CD8-positive, alpha-beta memory T cell (primary cell): ENCODE measurements at regions not wholly inside any gene's neighbourhood (a gene's known extent, or its start where the extent isn't known, plus 50 kb on each side); places are given as distances from the start of the nearest gene placed in this dataset.

Experiments used
- CTCF ChIA-PET: fragments of 350-600 bp; sonication (Branson Sonifier 250); formaldehyde crosslinking; loops from one replicate; lab custom pipeline; 2021; ENCODE audit warnings: antibody characterized with exemption; lab: Charles Lee
- POLR2A ChIA-PET: fragments of 350-600 bp; sonication (Branson Sonifier 250); formaldehyde crosslinking; loops from one replicate; lab custom pipeline; 2021; ENCODE audit warnings: antibody characterized with exemption; lab: Charles Lee
- DNase-seq, 5 donors: peaks; one replicate each; pipeline versions ENCODE4 v3.0.0 to v3.0.0-alpha.2; 2020 to 2022; ENCODE audit warnings: mixed read lengths in 1 of 5
- H3K27ac ChIP-seq: one replicate; pipeline ENCODE4 v1.7.0; 2013; ENCODE audit warnings: low read depth, mild to moderate bottlenecking, low read length, moderate library complexity
- H3K27me3 ChIP-seq: 2 replicates; pipeline ENCODE4 v1.7.0; 2013; ENCODE audit warnings: low read length, mild to moderate bottlenecking; ENCODE audit not compliant: insufficient read depth, poor library complexity, severe bottlenecking
- H3K36me3 ChIP-seq: 2 replicates; pipeline ENCODE4 v1.7.0; 2013; ENCODE audit warnings: mild to moderate bottlenecking, low read length, moderate library complexity; ENCODE audit not compliant: insufficient read depth
- H3K4me1 ChIP-seq: 2 replicates; pipeline ENCODE4 v1.7.0; 2013; ENCODE audit warnings: mild to moderate bottlenecking, low read length, moderate library complexity; ENCODE audit not compliant: insufficient read depth
- H3K4me3 ChIP-seq: 2 replicates; pipeline ENCODE4 v1.7.0; 2013; ENCODE audit warnings: mild to moderate bottlenecking, low read length
- H3K9me3 ChIP-seq: 2 replicates; pipeline ENCODE4 v1.7.0; 2013; ENCODE audit warnings: mild to moderate bottlenecking, low read length
- H3K27ac Mint-ChIP-seq, 8 donors: one replicate each; pipeline ENCODE4 v1.8.0; 2020 to 2021; ENCODE audit warnings: mixed read lengths in 8 of 8, mild to moderate bottlenecking in 6 of 8, inconsistent platforms in 3 of 8, moderate library complexity in 3 of 8
- H3K27me3 Mint-ChIP-seq, 2 donors: one replicate each; pipeline ENCODE4 v1.8.0; 2020 to 2021; ENCODE audit warnings: mixed read lengths in 2 of 2, mild to moderate bottlenecking in 1 of 2, moderate library complexity in 1 of 2
- H3K36me3 Mint-ChIP-seq, 3 donors: one replicate each; pipeline ENCODE4 v1.8.0; 2020 to 2021; ENCODE audit warnings: mixed read lengths in 3 of 3, inconsistent platforms in 1 of 3, mild to moderate bottlenecking in 1 of 3
- H3K4me1 Mint-ChIP-seq, 3 donors: one replicate each; pipeline ENCODE4 v1.8.0; 2020 to 2021; ENCODE audit warnings: mixed read lengths in 3 of 3, inconsistent platforms in 1 of 3, mild to moderate bottlenecking in 1 of 3
- H3K4me3 Mint-ChIP-seq, 7 donors: one replicate each; pipeline ENCODE4 v1.8.0; 2020 to 2021; ENCODE audit warnings: mixed read lengths in 7 of 7, mild to moderate bottlenecking in 6 of 7, moderate library complexity in 4 of 7, inconsistent platforms in 2 of 7
- H3K9me3 Mint-ChIP-seq, 5 donors: one replicate each; pipeline ENCODE4 v1.8.0; 2020 to 2022; ENCODE audit warnings: mixed read lengths in 5 of 5, mild to moderate bottlenecking in 3 of 5, moderate library complexity in 2 of 5, inconsistent platforms in 1 of 5

- ChIA-PET CTCF (no interaction called here), POLR2A (no interaction called here)
- Histone ChIP-seq H3K27me3 (no peaks in the 10 kb centered on the region), H3K27ac (no peak overlapping the region), H3K36me3 (no peaks in the 10 kb centered on the region), H3K4me3 (no peak overlapping the region), H3K4me1 (no peaks in the 10 kb centered on the region), H3K9me3 (no peaks in the 10 kb centered on the region)
- Mint-ChIP-seq H3K27ac (no peak overlapping the region), H3K4me1 (no peaks in the 10 kb centered on the region), H3K9me3 (peaks cover 0 to 7% (median 0%) of the 10 kb centered on the region in 5 donors), H3K36me3 (no peaks in the 10 kb centered on the region), H3K4me3 (no peak overlapping the region), H3K27me3 (peaks cover 0 to 3% of the 10 kb centered on the region in 2 donors)
- no peak for DNase-seq
Measured at GRCh38 chr21:25031750-25032149, 575.5 kb downstream of the MRPL39 start.

- POLR2A ChIA-PET, result no interaction called here
- no peaks in the 10 kb centered on the region for H3K27me3 ChIP-seq
- H3K27ac ChIP-seq, result no peak overlapping the region
- Mint-ChIP-seq H3K27ac (no peak overlapping the region), H3K4me1 (no peaks in the 10 kb centered on the region), H3K36me3 (no peaks in the 10 kb centered on the region), H3K9me3 (peaks cover 0 to 10% (median 3%) of the 10 kb centered on the region in 5 donors), H3K27me3 (peaks cover 0 to 3% of the 10 kb centered on the region in 2 donors), H3K4me3 (no peak overlapping the region)
- no peaks in the 10 kb centered on the region for H3K36me3 ChIP-seq
- CTCF ChIA-PET, result no interaction called here
- H3K4me3 ChIP-seq, result no peak overlapping the region
- DNase-seq, result no peak
- H3K9me3 ChIP-seq, result no peaks in the 10 kb centered on the region
- no peaks in the 10 kb centered on the region for H3K4me1 ChIP-seq
Measured at GRCh38 chr21:25029580-25029979, 577.7 kb downstream of the MRPL39 start.

DNA sequence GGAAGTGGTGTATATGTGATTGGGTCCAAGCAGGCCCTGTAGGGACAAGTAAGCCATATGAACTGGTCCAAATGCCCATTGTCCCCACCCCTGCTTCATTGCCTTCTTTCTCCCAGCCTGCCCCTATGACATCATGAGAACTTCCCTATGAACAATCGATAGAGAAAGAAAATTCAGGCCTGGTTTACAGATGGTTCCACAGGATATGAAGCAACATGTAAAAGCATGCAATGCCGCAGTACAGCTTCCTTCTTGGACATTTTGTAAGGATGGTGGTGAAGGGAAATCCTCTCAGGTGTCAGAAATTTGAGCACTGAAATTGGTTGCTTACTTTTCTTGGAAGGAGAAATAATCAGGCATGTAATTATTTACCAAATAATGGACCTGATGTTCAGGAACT, 581.7 kb downstream of the MRPL39 start:
- ChIA-PET CTCF (no interaction called here), POLR2A (no interaction called here)
- H3K4me3 ChIP-seq, result no peak overlapping the region
- Mint-ChIP-seq H3K27me3 (peaks cover 0 to 3% of the 10 kb centered on the region in 2 donors), H3K4me3 (no peak overlapping the region), H3K27ac (no peak overlapping the region), H3K9me3 (peaks cover 0 to 7% (median 3%) of the 10 kb centered on the region in 5 donors), H3K4me1 (no peaks in the 10 kb centered on the region), H3K36me3 (no peaks in the 10 kb centered on the region)
- no peaks in the 10 kb centered on the region for H3K27me3 ChIP-seq
- no peaks in the 10 kb centered on the region for H3K9me3 ChIP-seq
- no peaks in the 10 kb centered on the region for H3K36me3 ChIP-seq
- no peaks in the 10 kb centered on the region for H3K4me1 ChIP-seq
- no peak for DNase-seq
- H3K27ac ChIP-seq, result no peak overlapping the region

- H3K4me1 ChIP-seq, result no peaks in the 10 kb centered on the region
- peaks cover 0 to 6% (median 3%) of the 10 kb centered on the region in 5 donors for H3K9me3 Mint-ChIP-seq
- H3K4me3 Mint-ChIP-seq, result no peak overlapping the region
- no peaks in the 10 kb centered on the region for H3K27me3 ChIP-seq
- ChIA-PET POLR2A (no interaction called here), CTCF (no interaction called here)
- H3K27ac ChIP-seq, result no peak overlapping the region
- no peaks in the 10 kb centered on the region for H3K9me3 ChIP-seq
- DNase-seq, result no peak
- no peaks in the 10 kb centered on the region for H3K4me1 Mint-ChIP-seq
- H3K36me3 Mint-ChIP-seq, result no peaks in the 10 kb centered on the region
- H3K4me3 ChIP-seq, result no peak overlapping the region
- no peak overlapping the region for H3K27ac Mint-ChIP-seq
- no peaks in the 10 kb centered on the region for H3K36me3 ChIP-seq
- peaks cover 0 to 1% of the 10 kb centered on the region in 2 donors for H3K27me3 Mint-ChIP-seq
Measured at GRCh38 chr21:25024639-25025038, 582.6 kb downstream of the MRPL39 start.

GRCh38 chr21:25005388-25005787, 601.9 kb downstream of the MRPL39 start:
- Mint-ChIP-seq H3K27me3 (no peaks in the 10 kb centered on the region), H3K4me1 (no peaks in the 10 kb centered on the region), H3K27ac (no peak overlapping the region), H3K9me3 (peaks cover 0 to 15% (median 6%) of the 10 kb centered on the region in 5 donors), H3K4me3 (no peak overlapping the region), H3K36me3 (no peaks in the 10 kb centered on the region)
- H3K27me3 ChIP-seq, result no peaks in the 10 kb centered on the region
- no peaks in the 10 kb centered on the region for H3K9me3 ChIP-seq
- H3K36me3 ChIP-seq, result no peaks in the 10 kb centered on the region
- no peak overlapping the region for H3K4me3 ChIP-seq
- no peaks in the 10 kb centered on the region for H3K4me1 ChIP-seq
- CTCF ChIA-PET, result interaction anchor here (0.9 kb wide), 1 partner anchor 12 kb away, joined by 4 read pairs; no protein-coding TSS in a partner anchor
- H3K27ac ChIP-seq, result no peak overlapping the region
- DNase-seq, result no peak
- POLR2A ChIA-PET, result no interaction called here

DNA sequence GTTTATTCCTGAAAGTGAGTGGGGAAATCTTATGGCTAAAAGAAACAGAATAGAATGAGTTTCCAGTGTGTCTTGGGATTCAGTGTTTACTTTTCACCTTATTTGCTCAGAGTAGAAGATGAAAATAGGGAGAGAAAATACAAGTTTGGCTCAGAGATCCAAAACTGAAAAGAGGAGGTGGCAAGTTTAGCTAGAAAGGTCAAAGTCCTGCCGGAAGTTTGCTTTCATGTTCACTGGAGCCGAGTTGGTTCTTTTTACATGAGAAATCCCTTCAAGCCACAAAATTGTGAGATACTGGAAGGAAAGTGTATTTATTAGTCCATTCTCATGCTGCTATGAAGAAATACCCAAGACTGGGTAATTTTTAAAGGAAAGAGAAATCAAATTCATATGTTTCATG, 604.6 kb downstream of the MRPL39 start:
- H3K4me3 ChIP-seq, result no peak overlapping the region

DNA sequence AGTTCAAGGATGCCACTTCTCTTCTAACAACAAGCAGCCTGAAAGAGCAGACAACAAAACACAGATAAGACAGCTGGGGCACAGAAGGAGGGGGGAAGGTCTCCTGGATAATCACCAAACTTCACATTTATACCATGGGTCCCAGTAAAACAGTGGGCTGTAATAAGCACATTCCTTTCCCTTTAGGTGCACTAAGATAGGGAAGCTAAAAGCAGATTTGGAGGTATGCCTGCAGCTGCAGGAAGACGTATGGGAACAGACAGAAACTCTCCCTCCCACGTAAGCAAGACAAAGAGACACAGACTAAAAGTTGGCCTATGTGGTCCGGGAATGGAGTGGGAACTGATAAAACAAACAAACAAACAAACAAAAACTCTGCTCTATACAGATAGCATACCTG, 612.1 kb downstream of the MRPL39 start:
- no peak for DNase-seq
- Histone ChIP-seq H3K4me3 (no peak overlapping the region), H3K4me1 (no peaks in the 10 kb centered on the region), H3K9me3 (no peaks in the 10 kb centered on the region), H3K27me3 (no peaks in the 10 kb centered on the region), H3K27ac (no peak overlapping the region), H3K36me3 (no peaks in the 10 kb centered on the region)
- POLR2A ChIA-PET, result no interaction called here
- no peaks in the 10 kb centered on the region for H3K4me1 Mint-ChIP-seq
- no peaks in the 10 kb centered on the region for H3K36me3 Mint-ChIP-seq
- H3K9me3 Mint-ChIP-seq, result peaks cover 0 to 6% (median 3%) of the 10 kb centered on the region in 5 donors
- H3K27ac Mint-ChIP-seq, result peak overlapping the region in 1 of 8 donors; percentile 47
- CTCF ChIA-PET, result no interaction called here
- H3K4me3 Mint-ChIP-seq, result no peak overlapping the region
- no peaks in the 10 kb centered on the region for H3K27me3 Mint-ChIP-seq

More for the DNA sequence above, 604.6 kb downstream of the MRPL39 start:
- Mint-ChIP-seq H3K27ac (no peak overlapping the region), H3K4me3 (no peak overlapping the region), H3K36me3 (no peaks in the 10 kb centered on the region), H3K27me3 (no peaks in the 10 kb centered on the region), H3K9me3 (peaks cover 0 to 15% (median 6%) of the 10 kb centered on the region in 5 donors), H3K4me1 (no peaks in the 10 kb centered on the region)
- CTCF ChIA-PET, result no interaction called here
- DNase-seq, result no peak
- POLR2A ChIA-PET, result no interaction called here
- Histone ChIP-seq H3K36me3 (no peaks in the 10 kb centered on the region), H3K27ac (no peak overlapping the region), H3K9me3 (no peaks in the 10 kb centered on the region), H3K27me3 (no peaks in the 10 kb centered on the region), H3K4me1 (no peaks in the 10 kb centered on the region)

DNA sequence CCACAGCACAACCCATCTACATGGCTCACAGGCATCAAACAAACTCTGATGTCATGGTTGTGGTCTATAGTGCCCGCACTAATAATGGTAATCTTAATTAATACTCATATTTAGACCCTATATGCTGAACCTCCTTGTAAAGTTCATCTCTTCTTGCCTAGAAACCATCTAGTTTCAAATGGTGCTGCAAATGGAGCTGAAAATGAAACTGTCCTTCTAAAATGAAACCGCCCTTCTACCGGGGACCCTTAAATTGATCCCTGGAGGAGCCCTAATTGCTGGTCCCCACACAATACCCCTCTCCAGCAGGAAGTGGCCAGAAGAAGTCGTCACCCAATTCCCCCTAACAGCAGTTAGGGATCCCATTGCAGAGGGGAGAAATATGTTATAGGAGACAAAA, 612.6 kb downstream of the MRPL39 start:
- Mint-ChIP-seq H3K9me3 (peaks cover 0 to 6% (median 3%) of the 10 kb centered on the region in 5 donors), H3K27ac (peak overlapping the region in 1 of 8 donors; percentile 47), H3K36me3 (no peaks in the 10 kb centered on the region), H3K4me3 (no peak overlapping the region), H3K4me1 (no peaks in the 10 kb centered on the region), H3K27me3 (no peaks in the 10 kb centered on the region)
- H3K27ac ChIP-seq, result no peak overlapping the region
- DNase-seq, result no peak
- H3K4me3 ChIP-seq, result no peak overlapping the region
- H3K36me3 ChIP-seq, result no peaks in the 10 kb centered on the region
- no peaks in the 10 kb centered on the region for H3K27me3 ChIP-seq
- CTCF ChIA-PET, result no interaction called here
- no peaks in the 10 kb centered on the region for H3K9me3 ChIP-seq
- H3K4me1 ChIP-seq, result no peaks in the 10 kb centered on the region
- POLR2A ChIA-PET, result no interaction called here

GRCh38 chr21:24989516-24989915, 617.8 kb downstream of the MRPL39 start:
- peaks cover 2 to 5% (median 3%) of the 10 kb centered on the region in 5 donors for H3K9me3 Mint-ChIP-seq

More at GRCh38 chr21:24989516-24989915, 617.8 kb downstream of the MRPL39 start:
- H3K36me3 Mint-ChIP-seq, result no peaks in the 10 kb centered on the region
- Histone ChIP-seq H3K4me1 (no peaks in the 10 kb centered on the region), H3K27me3 (no peaks in the 10 kb centered on the region), H3K36me3 (no peaks in the 10 kb centered on the region), H3K4me3 (no peak overlapping the region), H3K27ac (no peak overlapping the region), H3K9me3 (no peaks in the 10 kb centered on the region)
- no peaks in the 10 kb centered on the region for H3K4me1 Mint-ChIP-seq
- H3K27me3 Mint-ChIP-seq, result no peaks in the 10 kb centered on the region
- no peak overlapping the region for H3K4me3 Mint-ChIP-seq
- no peak overlapping the region for H3K27ac Mint-ChIP-seq
- DNase-seq, result no peak
- POLR2A ChIA-PET, result no interaction called here
- CTCF ChIA-PET, result no interaction called here
